Nucleus accumbens (tissue), 56 donors: ENCODE measurements at regions not wholly inside any gene's neighbourhood (a gene's known extent, or its start where the extent isn't known, plus 50 kb on each side); places are given as distances from the start of the nearest gene placed in this dataset.
A peak's percentile ranks its signal among the peaks of the same experiment; 100 is the strongest.
"Not testable (repeated sequence)": the region's sequence is repeated elsewhere in the genome, so short reads cannot be mapped to it uniquely, and the experiment has no call there.

Experiments used
- DNase-seq, 56 donors: peaks; one replicate each; lab custom pipeline; 2025; lab: John Stamatoyannopoulos, UW

DNA sequence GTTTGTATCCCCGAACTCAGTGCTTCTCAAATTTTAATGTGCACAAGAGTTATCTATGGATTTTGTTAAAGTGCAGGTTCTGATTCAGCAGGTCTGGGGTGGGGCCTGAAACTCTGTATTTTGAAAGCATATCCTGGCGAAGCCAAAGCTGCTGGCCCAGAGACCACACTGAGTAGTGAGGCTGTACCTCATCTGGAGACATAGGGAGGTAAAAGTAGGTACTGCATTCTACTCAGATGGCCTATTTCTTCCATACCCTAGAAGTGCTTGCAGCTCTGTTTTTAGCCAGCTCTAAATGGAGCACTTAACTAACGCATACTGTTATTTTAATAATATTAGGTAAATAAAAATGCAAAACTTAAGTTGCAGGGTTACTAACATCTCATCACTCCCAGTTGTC, 206.2 kb upstream of the PRNP start:
- no peak for DNase-seq

DNA sequence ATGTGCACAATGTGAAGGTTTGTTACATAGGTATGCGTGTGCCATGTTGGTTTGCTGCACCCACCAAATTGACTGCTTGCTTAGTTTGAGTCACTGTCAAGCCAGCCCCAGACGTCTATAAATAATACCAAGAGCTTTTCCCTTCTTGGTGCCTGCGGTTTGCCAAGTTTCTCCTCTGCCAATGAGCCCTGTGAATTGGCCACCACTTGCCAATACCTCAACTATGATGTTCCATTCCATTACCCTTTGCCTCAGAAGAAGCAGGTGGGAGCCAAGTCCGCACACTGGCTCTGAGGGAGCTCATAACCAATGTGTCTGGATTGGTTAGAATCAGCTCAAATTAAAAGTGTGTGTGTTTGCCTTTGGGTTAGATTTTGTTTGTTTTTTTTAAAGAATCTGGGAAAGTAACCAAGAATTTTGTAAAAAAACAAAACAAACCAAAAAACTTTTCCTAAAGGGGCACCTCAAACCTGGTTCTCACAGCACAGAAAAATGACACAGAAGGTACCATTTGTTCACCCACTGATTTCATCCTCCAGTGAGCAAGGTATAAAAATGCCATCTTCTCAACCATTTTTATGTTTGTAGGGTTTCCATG, 209.3 kb upstream of the PRNP start:
- DNase-seq: peak in 6 of 56 donors; percentile 5 to 21 (median 14)

DNA sequence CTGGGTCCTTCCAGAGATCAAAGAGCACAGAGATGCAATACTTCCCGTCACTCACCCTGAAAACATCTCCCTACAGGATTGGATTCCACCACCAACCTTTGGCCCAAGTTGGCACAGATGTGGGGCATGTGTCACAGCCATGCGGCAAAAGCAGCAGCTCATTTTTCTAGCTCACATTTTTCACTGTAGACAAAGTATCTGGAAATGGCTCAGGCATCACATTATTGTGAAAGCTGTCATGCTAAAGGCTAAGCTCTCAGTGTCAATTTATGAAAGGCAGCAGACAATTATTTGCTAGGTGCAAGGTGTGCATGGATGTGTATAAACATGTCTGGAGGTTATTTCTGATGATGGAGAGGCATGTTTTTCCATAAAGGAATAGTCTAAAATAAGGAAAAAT, 213.3 kb upstream of the PRNP start:
- DNase-seq: no peak

DNA sequence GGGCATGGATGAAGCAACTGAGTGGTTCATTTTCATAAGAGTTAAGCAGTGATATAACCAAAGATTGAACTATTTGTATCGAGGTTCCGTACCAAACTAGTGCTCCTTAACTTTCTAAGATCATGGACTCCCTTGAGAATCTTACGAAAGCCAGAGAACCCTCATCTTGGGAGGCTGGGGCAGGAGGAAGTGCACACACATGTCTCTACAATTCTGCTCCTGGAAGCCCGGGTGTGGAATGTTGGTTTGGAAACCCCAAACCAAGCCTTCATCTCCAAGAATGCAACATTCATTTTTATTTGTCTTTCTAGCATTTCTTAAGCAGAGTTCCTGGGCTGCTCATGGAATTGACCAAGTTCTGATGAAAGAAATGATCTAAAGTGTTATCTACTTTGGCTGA, 215.0 kb upstream of the PRNP start:
- DNase-seq: no peak

DNA sequence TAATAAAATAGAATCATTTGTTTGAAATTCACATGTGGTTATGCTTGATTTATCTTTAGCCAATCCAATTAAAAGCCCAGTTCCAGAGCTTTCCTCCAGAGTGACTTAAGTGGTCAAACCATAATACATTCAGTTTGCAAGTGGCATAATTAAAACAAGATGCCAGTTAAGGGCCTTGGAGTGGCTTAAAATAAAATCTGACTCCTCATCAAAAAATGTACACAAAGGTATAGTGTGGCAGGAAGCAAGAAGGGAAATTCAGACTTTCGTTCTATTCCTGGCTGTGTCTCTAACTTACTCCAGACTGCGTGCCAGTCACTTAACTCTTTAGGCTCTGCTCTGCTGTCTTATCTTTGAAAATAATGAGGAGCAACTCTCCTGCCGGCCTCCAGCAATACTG, 215.9 kb upstream of the PRNP start:
- no peak for DNase-seq

DNA sequence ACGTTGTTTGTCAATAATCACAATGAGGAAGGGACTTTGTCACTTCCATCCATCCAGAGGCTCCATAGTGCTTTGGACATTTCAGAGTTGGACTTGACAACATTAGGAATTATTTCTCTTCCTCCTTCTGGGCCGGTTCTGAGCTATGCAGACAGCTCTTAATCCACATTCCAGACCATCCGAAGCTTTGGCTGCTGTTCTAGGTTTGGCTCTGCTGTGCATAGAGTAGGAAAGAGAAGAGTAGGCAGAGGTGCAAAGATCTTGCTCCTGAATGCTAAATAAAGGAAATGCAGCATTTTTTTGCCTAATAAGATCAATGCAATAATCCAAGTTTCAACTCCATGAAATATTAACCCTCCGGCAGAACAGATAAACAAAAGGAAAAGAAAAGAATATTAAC, 216.3 kb upstream of the PRNP start:
- DNase-seq: no peak

DNA sequence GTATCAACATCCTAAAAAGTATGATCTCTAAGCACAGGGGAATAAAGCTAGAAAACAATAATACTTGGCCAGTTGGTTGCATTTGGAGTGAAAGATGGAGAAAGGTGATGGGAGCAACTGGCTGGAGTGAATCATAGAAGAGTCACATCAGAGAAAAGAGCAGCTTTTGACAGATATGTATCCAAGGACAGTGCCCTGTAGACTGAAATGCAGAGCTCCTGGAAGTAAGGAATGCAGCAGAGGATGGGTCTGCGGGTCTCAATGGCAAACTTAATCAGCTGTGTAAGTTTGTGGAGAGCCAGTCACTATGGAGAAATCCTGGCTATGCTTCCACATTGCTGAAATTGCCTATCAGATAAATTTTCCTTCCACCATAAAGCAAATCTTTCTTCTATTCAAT, 218.1 kb upstream of the PRNP start:
- DNase-seq: no peak

DNA sequence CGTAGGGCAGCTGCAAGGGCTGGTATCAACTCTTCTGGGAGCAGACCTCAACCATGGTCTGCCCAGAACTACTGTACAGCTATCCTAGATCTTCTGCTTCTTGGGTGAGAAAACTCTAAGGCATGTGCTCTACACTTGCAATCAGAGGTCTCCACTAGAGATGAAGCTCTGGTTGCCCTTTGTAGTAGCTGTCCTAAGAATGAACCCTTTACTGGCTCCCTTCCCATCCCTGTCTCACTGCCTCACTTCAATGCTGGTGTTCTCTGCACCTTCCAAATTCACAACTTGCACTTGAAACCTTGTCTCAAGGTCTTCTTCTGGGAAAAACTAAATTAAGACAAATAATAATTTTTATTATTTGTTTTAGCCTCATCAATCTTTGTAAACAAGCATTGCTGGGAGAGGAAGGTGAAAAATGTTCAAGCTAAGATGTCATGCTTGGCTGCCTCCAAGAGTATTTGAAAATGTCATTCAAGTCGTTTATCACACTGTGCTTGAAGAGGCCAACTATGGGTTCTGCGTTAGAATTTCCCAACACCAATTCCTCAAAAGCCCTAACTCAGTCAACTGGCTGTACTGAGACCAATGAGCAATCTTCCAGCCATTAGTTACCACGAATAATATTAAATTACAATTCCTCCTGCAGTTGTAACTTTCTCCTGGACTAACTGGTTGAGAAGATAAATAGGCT, 216.9 kb upstream of the ADRA1D start:
- DNase-seq: no peak

DNA sequence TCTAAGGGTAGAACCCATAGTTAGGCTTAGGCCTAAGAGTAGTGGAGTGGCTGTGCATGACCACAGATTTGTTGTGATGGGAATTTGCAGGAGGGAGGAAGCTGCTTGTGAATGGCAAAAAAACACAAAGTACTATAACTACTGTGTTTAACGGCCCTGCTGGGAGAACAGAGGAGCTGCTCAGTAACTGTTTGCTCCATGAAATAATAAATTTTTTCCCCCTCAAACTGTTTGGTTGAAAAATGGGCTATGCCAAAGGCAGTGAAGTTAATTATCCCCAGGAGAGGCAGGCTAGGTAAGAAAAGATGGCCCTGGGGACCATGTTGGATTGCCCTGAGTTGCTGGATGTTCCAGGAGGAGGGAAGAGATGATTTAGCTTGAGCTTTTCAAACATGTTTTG, 216.1 kb upstream of the ADRA1D start:
- DNase-seq: no peak

DNA sequence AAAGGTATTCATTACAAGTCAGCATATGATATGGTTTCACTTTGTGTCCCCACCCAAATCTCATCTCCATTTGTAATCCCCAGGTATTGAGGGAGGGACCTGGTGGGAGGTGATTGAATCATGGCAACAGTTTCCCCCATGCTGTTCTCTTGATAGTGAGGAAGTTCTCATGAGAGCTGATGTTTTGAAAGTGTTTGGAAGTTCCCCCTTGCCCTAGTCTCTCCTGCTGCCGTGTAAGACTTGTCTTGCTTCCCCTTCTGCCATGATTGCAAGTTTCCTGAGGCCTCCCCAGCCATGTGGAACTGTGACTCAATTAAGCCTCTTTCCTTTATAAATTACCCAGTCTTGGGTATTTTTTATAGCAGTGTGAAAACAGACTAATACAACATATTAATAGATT, 213.7 kb upstream of the ADRA1D start:
- not testable (repeated sequence) for DNase-seq

DNA sequence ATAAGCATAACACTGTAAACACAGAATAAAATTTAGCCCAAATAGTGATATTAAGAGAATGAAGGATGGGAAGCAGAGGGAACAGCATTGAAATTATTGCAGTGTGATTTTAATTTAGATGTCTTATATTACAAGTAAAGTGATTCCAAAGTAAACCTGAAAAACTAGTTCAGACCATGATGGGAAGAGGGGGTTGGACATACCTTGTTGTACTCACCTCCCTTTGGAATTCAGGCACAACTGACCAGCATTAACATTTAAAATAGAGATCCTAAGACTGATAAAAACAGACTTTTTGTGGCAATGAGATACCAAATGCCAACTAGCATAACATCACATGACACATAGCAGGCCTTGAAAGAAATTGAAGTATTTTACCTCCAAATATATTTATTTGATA, 210.0 kb upstream of the ADRA1D start:
- DNase-seq: no peak

DNA sequence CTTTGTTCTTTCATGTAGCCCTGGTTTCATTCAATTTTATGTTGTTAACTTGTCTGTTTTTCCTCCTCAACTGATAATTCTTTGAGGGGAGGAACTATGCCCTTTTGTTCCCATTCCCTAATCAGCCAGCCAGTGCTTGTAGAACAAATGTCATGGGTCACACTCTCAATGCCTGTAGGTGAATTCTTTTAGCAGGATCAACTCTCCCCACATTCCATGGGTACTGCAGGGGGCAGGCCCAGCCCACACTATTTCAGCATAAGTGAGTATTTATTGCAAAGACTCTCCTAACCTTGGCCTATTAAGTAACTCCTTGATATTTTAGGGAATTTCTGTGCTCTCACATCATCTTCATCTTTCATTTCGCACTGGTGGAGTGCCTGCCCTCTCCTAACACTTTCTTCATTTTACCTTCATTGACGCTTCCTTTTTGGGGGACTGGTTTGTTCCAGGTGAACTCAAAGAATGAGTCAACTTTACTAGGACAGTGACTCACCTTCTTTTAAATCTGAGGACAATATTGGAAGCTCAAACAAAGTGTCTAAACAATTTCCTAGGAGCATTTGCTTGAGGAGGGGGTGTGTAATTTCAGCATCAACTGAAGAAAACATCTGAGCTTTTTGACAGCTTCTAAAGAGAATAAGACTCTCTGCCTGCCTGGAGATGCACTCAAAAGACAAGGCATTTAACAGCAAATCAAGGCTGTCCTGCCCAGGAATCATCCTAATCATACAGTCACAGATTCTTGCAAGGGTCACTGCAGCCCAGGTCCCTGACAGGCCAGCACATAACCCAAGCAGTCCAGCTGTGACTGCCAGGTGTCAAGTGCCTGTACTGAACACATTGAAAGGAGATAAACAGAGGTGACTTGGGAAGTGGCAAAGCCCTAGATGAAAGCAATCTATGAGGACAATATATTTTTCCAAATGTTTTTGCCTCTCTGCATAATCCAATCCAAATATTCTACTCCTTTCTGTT, 208.8 kb upstream of the ADRA1D start:
- DNase-seq: no peak

DNA sequence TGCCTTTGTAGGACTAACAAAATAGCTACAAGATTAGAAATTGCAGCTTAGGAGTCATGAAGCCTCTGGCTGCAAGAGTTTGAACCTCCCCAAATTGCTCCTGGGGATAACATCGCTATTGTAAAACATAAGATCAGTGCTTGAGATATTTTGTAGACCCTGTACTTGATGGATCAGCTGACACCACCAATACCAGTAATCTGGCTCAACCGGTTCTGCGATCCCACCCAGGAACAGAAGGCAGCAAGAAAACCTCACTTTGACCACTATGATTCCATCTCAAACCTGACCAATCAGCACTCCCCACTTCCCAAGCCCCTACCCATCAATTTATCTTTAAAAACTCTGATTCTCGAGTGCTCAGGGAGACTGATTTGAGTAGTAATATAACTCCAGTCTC, 206.9 kb upstream of the ADRA1D start:
- DNase-seq: no peak

DNA sequence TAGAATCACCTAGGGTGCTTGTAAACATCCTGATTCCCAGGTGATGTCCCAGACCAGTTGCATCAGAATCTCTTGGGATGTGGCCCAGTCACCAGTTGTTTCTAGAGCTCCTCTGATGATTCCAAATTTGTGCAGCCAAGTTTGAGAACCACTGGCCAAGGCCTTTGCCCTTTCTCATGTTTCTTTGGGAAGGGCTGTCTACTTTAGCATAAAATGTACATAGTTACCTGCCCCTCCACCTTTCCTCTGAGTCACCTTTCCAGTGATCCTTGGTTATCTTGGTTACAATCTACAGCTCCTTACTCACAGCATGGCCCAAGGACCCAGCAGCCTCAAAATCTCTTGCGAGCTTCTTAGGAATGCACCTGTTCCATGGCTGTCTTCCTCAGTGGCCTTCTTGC, 206.2 kb upstream of the ADRA1D start:
- no peak for DNase-seq

DNA sequence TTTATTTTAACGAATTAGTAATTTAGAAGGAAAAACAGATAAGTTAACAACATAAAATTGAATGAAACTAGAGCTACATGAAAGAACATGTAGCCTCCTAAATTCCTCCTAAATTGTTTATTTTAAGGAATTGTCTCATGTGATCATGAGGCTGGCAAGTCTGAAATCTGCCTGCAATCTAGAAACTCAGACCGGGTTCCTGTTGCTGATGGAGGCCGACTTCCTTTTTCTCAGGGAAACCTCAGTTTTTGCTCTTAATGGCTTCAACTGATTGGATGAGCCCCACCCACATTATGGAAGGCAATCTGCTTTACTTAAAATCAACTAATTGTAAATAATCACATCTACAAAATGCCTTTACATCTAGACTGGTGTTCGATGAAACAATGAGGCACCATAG, 205.0 kb upstream of the ADRA1D start:
- no peak for DNase-seq

DNA sequence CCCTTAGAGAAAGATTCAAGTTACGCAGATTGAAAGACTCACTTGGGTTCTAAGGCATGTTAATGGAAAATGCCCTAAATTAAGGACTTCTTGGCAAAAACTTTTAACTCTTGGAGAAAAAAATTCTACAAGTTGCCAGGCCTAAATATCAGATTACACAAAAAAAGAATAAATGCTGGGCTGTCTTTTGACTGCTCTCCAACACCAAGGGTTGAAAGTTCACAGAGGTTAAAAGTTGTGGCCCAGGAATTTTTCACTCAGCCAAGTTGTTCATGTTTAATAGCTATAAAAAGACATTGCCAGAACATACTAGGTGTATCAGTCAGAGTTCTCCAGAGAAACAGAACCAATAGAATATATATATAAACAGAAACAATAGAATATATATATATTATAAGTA, 204.3 kb upstream of the ADRA1D start:
- no peak for DNase-seq

DNA sequence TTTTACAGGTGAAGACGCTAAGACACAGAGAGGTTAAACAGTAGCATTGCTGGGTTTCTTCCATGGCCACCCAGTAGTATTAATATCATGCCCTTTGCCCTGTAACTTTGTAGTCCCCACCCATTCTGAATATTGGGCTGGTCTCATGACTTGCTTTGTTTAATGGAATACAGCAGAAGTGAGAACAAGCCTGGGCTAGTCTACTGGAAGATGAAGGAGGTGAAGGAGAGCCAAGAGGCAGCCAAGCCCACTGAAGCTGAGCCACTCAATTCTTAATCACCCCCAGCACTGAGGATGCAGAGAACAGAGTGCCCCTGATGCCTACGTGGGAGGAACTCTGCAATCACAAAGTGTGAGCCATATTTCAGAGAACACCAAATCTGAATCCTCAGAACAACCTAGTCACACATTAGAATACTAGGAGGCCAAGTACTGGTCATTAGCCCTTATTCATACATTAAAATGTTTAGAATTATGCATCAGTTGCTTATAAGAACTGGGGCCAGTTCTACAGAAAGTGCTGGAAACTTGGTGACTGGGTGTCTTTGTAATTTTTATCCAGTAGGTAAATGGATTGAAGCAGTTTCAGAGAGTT, 202.5 kb upstream of the ADRA1D start:
- no peak for DNase-seq

DNA sequence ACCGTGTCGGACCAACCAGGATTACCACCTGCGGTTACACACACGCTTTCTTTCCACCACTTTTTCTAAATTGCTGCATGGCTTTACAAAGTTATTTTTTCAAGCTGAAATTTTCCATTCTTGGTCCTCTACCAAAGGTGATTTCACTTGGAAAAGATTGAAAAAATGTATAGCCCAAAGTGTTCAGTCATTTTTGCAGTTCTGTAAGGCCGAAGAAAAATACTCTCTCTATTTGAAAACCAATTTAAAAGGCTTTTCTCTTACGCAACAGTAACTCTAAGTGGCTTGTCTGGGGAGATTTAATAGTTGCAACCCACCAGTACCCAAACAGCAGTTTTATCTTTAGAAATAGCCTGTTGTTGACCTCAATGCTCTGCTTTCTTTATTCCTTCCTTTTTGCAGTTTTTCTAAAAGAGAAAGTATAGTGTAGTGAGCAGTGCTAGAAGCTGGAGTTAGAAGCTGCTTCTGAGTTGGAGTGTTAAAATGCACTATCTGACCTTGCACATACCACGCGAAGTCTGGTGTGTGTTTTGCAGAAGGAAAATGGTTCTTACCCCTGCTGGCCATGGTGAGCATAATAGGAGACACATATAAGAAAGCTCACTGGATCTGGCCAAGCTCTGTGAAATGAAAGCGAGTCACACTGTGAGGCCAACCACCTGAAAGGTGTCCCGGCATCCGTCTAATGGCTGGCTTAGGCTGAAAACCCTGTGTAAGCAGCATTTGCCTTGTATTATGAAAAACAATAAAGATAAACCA, 201.0 kb upstream of the ADRA1D start:
- no peak for DNase-seq

DNA sequence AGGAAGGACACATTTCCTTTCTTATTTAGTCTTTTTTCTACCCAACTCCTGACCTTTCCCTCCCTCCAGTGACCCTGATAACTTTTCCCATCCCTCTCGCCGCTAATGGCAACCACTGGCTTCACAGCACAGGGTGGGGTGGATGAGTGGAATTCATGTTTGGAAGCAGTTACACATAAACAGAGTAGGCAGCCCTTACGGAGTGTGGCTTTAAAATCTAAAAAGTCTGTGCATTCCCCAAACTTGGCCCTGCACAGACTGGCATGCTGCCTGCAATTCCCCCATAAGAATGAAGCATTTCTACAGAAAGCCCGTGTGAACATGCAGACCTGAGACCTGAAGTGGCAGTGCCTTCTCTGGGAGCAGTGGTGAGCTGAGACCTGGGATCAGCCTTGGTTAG, 196.7 kb upstream of the ADRA1D start:
- no peak for DNase-seq

DNA sequence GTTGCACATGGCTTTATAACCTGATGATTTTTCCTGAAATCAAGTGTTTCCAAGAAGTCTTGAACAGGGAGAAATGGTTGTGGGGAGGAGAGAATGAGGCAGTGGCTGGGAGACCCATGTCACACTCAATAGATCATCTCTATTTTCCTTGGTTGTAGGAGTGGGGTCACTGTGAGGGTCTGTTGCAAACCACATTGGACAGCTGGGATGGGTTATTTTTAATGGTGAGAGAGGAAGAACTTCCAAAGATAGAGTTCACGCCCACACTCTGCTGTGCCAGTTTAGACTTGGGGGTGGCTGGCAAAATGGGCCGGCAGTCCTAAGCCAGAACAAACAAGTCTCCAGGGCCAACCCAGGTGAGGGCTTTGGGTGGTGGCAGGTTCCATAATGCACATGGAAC, 196.2 kb upstream of the ADRA1D start:
- no peak for DNase-seq
